SK-N-DZ (cell line): ENCODE measurements at regions not wholly inside any gene's neighbourhood (a gene's known extent, or its start where the extent isn't known, plus 50 kb on each side); places are given as distances from the start of the nearest gene placed in this dataset.
A peak's percentile ranks its signal among the peaks of the same experiment; 100 is the strongest.

Experiments
- DNase-seq: peaks from one replicate; pipeline ENCODE4 v3.0.0-alpha.2; 2015; ENCODE audit warnings: low spot score

GRCh38 chr2:62596061-62596921 is 90.3 kb upstream of the TMEM17 start:
- peak; percentile 70 for DNase-seq

- DNase-seq: no peak
Observed at GRCh38 chr2:62595474-62595873, 89.5 kb upstream of the TMEM17 start.

DNA sequence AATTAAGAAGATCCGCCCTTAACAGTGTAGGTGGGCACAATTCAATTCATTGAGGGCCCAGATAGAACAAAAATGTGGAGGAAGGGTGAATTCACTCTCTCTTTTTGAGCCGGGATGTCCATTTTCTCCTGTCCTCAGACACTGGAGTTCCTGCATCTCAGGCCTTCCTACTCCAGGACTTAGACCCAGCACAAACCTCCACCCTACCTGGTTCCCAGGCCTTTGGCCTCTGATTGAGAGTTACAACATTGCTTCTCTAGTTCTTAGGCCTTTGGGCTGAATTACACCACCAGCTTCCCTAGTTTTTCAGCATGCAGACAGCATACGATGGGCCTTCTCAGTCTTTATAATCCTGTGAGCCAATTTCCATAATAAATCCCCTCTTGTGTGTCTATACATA is 87.8 kb upstream of the TMEM17 start:
- DNase-seq: no peak

DNA sequence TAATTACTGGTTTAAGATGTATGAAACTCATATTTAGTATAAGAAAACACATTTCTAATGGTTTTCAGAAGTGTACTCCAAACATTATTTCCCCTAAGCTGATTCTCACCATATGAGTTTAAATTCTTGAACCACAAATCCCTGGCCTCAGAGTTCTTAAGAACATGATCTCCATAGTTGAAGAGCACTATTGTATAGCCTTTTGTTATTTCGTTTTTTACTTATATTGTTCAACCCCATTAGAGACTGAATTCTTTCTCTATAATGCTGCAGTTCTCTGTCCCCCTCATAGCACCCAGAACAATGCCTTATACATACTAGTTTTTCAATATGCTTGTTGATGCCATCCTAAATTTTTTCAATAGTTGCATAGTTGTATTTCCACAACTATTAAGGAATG is 85.5 kb upstream of the TMEM17 start:
- no peak for DNase-seq

DNA sequence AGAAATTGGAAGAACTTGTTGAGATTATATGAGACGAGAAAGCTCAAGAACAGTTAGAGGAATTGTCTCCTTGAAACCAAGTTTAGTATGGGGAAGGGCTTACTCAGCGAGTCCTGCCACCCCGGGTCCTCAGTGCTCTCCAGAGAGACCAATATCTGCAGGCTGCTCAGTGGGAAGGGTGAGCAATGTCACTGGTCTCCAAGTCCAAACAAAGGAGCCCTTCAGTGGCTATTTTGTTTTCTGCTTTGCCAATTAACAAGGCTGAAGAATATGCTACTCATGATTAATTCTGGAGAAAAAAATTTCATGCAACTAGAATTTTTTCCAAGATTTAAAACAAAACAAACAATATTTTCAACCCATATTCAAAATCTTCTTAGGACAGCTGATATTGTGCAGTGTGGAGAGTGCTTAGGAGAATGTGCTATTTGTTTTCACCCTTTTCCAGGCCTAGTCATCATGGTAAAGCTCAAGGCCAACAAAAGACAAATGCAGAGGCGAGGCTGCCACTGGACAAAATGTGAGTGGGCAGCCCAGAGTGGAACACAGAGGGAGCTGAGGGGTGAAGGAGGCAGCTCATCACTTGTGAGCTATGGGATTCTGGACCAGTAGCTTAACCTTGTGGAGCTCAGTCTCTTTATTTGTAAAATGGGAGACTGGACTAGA is 83.8 kb upstream of the TMEM17 start:
- DNase-seq: no peak

DNA sequence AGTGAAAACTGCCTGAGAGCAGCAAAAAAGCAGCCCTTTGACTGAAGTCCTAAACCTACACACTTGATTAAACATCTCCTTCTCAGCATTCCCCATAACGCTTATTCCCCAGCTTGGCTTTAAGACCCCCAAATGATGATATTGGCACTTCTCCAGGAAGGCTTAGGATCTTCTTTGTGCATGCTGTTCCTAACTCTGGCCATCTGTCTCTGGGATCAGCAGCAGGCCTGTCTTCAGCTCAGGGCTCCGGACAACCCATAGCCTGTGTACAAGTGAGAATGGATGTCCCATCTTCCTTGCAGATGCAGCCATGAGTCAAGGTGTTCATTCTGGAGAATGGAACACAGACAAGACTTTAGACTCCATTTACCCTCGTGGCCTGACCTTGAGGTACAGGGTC is 81.6 kb upstream of the TMEM17 start:
- no peak for DNase-seq

DNA sequence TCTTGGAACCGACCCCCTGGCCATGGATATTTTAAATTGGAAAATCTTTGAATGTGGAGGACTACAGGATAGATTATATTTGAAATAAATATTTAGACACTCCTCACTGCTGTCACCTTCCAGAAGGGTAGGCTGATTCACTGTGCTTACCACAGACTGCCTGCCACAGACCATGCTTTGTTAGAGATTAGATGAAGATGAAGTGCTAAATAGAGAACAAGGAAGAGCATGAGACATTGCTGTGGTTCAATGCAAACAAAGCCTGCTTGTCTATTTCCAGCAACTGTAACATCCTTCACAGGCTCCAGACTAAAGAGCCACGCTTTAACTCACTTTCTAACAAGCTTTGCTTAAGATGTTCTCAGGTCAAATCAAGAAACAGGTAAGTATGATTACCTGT is 81.0 kb upstream of the TMEM17 start:
- no peak for DNase-seq

GRCh38 chr2:62578803-62579640 is 73.0 kb upstream of the TMEM17 start:
- no peak for DNase-seq

GRCh38 chr2:62577994-62578781 is 72.2 kb upstream of the TMEM17 start:
- DNase-seq: no peak

- no peak for DNase-seq
Observed at GRCh38 chr2:62576276-62576939, 70.4 kb upstream of the TMEM17 start.

- DNase-seq: no peak
Observed at GRCh38 chr2:62573936-62574335, 67.9 kb upstream of the TMEM17 start.

DNA sequence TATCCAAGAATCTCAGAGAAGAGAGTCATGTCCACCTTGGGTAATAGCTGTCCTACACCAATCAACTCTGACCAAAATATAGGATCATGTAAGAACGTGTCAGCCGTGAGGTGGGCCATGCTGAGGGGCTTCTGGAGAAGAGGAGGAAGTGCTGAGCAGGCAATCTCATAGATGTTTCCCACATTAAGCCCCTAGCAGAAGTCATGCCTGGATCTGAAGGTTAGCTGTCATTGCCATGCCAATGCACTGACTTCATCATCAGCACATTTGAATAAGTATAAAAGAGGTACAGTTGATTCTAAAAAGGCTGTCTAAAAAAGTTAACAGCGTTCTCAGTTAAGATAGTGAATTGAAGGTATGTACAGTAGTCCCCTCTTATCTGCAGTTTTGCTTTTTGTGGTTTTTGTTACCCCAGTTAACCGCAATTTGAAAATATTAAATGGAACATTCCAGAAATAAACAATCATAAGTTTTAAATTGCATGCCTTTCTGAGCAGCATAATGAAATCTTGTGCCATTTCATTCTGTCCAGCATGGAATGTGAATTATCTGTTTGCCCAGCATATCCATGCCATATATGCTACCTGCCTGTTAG is 67.2 kb upstream of the TMEM17 start:
- DNase-seq: no peak

DNA sequence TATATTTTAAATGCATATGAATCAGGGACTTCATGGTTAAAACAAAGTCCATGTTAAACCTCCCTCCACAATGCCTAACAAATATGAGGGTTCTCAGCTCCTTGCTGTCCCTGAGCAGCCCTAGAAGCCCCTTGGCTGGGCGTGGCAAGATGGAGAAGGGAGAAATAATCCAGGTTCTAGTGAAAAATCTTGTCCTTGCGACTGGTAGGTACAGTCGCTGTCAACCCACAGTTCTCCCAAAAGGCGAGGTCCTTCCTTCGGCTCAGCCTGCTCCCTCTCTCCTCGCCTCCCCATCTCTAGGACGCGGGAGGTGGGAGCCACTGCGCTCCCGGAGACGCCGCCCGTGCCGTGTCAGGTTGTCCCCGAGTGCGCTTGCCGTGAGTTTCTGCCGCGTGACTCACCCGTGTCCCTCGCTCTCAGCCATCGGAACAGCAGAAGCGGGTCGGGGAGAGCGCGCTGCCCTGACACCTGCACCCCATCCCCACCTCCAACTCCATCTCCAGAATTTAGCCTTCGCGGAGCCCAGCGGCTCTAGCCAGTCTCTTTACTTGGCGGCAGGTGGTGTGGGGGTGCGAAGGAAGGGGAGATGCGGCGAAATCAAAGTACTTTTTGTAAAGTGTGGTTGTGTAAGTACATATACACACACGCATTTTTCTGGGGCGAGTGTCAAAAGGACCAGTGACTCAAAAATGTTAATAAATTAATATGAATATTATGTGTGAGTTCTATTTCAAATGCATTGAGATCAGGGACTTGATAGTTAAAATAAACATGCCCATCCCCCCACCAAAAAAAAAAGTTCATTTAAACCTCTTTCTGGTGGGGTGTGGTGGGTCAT is 65.1 kb upstream of the TMEM17 start:
- DNase-seq: no peak

GRCh38 chr2:62569907-62570841 is 64.2 kb upstream of the TMEM17 start:
- DNase-seq: no peak

DNA sequence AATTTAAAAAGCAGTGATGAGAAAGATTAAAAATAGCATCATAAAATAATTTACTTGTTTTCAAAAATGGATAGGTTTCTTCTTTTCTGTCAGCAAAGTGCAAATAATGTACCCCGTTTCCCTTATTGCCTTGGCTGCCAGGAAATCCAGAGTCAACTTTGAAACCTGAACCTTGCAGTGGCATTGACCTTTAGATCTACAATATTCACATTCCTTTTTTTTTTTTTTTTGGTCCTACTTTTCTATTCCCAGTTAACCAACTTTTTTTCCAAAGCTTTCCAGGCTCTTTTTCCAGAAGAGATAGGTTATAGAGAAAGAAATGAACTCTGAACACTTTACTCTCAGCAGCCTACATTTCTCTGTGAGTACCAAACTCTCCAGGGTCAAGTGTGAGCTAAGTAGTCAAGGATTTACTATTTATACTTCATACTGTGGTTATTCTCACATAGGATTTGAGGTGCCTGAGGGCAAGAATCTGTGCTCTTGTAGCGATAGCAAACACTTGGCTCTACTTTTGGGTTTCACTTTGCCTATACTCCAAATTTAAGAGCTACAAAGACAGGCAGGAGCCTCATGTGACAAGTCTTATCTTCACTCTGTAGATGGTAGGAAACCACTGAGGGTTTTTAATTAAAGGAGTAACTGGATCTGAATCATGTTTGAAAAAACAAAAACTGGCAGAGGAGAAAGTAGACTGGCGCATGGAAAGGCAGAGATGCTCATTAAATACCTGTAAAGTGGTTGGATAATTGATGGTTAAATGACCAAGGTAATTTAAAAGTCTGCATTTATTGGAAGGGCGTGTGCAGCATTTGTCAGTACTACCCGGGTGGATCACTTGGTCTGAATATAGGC is 63.2 kb upstream of the TMEM17 start:
- DNase-seq: no peak

GRCh38 chr2:62568074-62568473 is 62.1 kb upstream of the TMEM17 start:
- no peak for DNase-seq

DNA sequence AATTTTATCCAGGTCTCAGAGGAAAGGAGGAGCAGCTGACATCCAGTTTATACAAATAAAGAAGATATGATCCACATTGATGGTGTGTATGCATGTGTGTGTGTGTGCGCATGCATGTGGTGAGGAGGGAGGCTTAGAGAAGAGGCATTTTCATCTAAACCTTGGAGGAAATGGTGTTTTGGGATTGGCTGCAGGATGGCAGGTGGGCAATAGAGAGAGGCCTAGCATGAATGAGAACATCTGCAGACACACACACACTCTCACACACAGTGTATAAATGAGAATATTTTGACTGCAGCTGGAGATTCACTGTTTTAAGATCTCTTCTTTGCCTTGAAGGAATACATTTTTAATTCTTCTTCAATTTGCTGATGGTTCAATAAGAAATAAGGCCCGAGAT is 61.7 kb upstream of the TMEM17 start:
- no peak for DNase-seq
